C4-2B (cell line): ENCODE measurements at regions not wholly inside any gene's neighbourhood (a gene's known extent, or its start where the extent isn't known, plus 50 kb on each side); places are given as distances from the start of the nearest gene placed in this dataset.
A peak's percentile ranks its signal among the peaks of the same experiment; 100 is the strongest.

Experiments used
- H3K27ac ChIP-seq: fragments of 450-650 bp; 2 replicates; pipeline ENCODE4 v1.5.1; 2017
- CTCF ChIP-seq: fragments of 450-650 bp; conservative IDR thresholded peaks from 2 replicates; pipeline ENCODE4 v1.5.1; 2017; ENCODE audit warnings: mild to moderate bottlenecking
- ZFX ChIP-seq: fragments of 450-650 bp; IDR thresholded peaks from 2 replicates; pipeline ENCODE4 v1.6.1; 2017

DNA sequence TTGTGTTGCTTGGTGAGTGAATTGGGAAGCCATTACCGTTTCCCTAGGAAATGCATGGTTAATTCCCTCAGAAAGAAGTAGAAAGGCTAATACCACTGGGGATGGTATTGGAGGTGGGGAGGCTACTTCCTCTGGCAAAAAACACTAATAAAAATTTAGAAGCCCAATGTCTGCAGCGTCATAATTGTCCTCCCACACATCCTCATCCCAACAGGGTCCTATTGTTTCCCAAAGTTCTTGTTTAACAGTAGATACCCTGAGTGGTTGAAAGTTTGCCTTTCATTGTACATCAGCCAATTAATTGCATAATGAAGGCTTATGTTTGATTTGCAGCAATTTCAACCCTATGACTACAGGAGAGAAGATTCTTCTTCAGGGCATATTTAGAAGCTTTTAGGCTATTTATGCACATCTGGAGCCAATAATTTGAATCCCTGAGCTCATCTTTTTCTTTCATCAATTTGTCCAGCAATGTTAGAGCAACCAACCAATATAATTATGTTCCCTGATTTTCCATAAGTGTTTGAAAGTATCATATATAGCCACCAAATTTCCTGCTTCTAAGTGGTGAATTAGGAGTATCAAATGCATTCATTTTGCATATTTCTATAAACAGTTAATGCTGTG lies 491.0 kb downstream of the SLITRK5 start:
- no peak overlapping the region for H3K27ac ChIP-seq
- TF ChIP-seq ZFX (no peak), CTCF (no peak)

GRCh38 chr13:88176231-88176630 lies 505.1 kb downstream of the SLITRK5 start:
- TF ChIP-seq CTCF (no peak), ZFX (no peak)
- H3K27ac ChIP-seq, result no peak overlapping the region

DNA sequence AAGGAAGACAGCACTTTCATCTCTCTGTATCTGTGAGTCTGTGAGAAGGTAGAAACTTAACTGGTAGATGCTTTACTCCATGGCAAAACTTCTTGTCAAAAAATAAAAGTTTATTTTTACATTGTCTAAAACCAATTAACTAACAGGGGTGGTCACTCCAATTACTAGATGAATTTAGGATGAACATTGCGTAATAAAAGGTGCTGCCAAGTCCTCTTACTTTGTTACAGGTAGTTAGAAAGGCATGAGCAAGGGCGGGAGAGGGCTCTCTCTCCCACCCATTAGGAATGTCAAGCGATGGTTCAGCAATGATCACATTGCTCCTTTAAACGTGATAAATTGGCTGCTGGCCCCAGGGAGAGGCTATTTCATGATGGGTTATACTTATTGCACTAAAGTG lies 512.3 kb downstream of the SLITRK5 start:
- no peak for TF ChIP-seq ZFX
- no peak for TF ChIP-seq CTCF
- H3K27ac ChIP-seq, result no peak overlapping the region

- H3K27ac ChIP-seq, result no peak overlapping the region
- TF ChIP-seq CTCF (no peak), ZFX (no peak)
Observed at GRCh38 chr13:88188986-88189385, 517.8 kb downstream of the SLITRK5 start.

DNA sequence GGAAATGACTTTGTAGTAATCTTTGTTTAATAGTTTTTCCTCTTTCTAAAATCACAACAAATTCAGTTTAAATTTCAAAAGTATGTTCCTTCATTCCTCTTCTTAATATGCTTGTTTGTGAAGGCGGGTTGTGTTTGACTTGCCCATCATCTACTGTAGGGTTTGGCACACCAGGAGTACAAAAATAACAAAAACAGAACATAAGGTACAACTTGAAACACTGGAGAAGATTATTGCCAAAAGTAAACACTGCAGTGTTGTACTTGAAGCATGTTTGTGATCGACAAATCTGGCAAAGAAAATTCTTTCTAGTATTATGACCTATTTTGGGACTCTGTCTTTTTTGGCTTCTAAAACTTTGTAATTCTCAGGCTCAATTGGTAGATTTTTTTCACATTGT lies 518.6 kb downstream of the SLITRK5 start:
- no peak overlapping the region for H3K27ac ChIP-seq
- TF ChIP-seq CTCF (no peak), ZFX (no peak)

GRCh38 chr13:88196106-88196505 lies 524.9 kb downstream of the SLITRK5 start:
- TF ChIP-seq ZFX (no peak), CTCF (peak; percentile 18; the same call in 1 of the 2 replicates)

DNA sequence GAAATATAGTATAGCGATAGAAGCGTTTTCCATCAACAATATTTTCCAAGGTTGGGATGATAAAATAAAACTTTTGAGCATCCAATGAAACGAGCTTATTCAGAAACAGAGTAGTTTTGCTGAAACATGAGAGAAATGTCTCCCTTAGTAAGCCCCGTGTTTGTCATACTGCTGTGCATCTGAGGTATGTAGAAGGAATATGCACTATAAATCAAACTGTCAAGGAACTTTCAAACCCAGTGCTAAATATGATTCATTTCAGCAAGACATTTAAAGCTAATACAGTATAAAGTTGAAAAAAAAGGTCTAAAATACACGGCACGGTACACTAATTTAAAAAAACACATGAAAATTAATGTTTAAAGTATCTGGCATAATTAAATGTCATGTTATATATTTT lies 546.2 kb downstream of the SLITRK5 start:
- H3K27ac ChIP-seq, result no peak overlapping the region
- no peak for TF ChIP-seq CTCF
- TF ChIP-seq ZFX, result no peak

More at GRCh38 chr13:88196106-88196505, 524.9 kb downstream of the SLITRK5 start:
- H3K27ac ChIP-seq, result no peak overlapping the region
